PC-9 (cell line): ENCODE measurements at regions not wholly inside any gene's neighbourhood (a gene's known extent, or its start where the extent isn't known, plus 50 kb on each side); places are given as distances from the start of the nearest gene placed in this dataset.

Source experiments
- EZH2 ChIP-seq: fragments of 200-600 bp; sonication (generic); IDR thresholded peaks from 2 replicates; pipeline ENCODE4 v1.8.0; 2017; ENCODE audit warnings: antibody characterized with exemption, low read depth
- TF ChIP-seq, protein P1 (sequence below): fragments of 200-600 bp; sonication (generic); conservative IDR thresholded peaks from 2 replicates; pipeline ENCODE4 v1.6.1; 2017; ENCODE audit warnings: mixed run types, antibody characterized with exemption, mild to moderate bottlenecking, moderate library complexity

DNA sequence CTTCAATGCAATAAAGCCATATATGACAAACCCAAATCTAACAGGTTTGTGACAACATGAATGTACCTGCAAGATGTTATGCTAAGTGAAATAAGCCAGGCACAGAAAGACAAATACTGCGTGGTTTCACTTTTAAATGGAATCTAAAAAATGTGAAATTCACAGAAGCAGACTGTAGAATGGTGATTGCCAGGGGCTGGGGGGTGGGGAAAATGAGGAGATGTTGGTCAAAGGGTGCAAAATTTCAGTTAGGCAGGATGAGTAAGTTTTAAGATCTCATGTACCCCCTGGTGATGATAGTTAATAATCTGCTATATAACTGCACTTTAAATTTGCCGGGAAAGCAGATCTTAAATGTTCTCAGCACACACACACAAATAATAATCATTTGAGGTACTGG lies 160.5 kb downstream of the PTBP2 start:
- TF ChIP-seq EZH2, result no peak
- TF ChIP-seq, protein P1, sequence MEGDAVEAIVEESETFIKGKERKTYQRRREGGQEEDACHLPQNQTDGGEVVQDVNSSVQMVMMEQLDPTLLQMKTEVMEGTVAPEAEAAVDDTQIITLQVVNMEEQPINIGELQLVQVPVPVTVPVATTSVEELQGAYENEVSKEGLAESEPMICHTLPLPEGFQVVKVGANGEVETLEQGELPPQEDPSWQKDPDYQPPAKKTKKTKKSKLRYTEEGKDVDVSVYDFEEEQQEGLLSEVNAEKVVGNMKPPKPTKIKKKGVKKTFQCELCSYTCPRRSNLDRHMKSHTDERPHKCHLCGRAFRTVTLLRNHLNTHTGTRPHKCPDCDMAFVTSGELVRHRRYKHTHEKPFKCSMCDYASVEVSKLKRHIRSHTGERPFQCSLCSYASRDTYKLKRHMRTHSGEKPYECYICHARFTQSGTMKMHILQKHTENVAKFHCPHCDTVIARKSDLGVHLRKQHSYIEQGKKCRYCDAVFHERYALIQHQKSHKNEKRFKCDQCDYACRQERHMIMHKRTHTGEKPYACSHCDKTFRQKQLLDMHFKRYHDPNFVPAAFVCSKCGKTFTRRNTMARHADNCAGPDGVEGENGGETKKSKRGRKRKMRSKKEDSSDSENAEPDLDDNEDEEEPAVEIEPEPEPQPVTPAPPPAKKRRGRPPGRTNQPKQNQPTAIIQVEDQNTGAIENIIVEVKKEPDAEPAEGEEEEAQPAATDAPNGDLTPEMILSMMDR, result no peak
